ENCODE measurements at regions not wholly inside any gene's neighbourhood (a gene's known extent, or its start where the extent isn't known, plus 50 kb on each side); places are given as distances from the start of the nearest gene placed in this dataset.
"Not testable (repeated sequence)": the region's sequence is repeated elsewhere in the genome, so short reads cannot be mapped to it uniquely, and the experiment has no call there.

DNA sequence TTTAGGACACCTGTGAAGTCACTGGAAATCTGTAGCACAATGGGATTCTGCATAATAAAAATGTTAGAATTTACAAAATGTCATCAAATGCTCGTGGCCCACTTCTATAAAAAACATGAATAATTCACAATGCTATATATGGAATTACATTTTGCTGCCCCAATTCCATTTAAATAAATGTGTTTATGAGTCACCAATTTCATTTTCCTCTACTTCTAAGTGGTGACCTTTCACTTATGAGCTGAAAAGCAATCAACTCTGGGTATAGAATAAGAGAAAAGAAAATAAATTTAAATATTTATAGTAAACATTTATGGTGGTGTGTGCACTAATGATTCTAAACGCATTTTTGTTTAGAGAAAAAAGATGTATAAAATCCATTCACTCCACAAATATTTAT, 516.7 kb upstream of the MIR17HG start:
- TF ChIP-seq, protein P1, sequence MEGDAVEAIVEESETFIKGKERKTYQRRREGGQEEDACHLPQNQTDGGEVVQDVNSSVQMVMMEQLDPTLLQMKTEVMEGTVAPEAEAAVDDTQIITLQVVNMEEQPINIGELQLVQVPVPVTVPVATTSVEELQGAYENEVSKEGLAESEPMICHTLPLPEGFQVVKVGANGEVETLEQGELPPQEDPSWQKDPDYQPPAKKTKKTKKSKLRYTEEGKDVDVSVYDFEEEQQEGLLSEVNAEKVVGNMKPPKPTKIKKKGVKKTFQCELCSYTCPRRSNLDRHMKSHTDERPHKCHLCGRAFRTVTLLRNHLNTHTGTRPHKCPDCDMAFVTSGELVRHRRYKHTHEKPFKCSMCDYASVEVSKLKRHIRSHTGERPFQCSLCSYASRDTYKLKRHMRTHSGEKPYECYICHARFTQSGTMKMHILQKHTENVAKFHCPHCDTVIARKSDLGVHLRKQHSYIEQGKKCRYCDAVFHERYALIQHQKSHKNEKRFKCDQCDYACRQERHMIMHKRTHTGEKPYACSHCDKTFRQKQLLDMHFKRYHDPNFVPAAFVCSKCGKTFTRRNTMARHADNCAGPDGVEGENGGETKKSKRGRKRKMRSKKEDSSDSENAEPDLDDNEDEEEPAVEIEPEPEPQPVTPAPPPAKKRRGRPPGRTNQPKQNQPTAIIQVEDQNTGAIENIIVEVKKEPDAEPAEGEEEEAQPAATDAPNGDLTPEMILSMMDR (IDR thresholded peaks at IDR 0.05; ENCODE audit: extremely low read depth, missing control alignments), result no peak
- DNase-seq (ENCODE audit: low spot score), result no peak

DNA sequence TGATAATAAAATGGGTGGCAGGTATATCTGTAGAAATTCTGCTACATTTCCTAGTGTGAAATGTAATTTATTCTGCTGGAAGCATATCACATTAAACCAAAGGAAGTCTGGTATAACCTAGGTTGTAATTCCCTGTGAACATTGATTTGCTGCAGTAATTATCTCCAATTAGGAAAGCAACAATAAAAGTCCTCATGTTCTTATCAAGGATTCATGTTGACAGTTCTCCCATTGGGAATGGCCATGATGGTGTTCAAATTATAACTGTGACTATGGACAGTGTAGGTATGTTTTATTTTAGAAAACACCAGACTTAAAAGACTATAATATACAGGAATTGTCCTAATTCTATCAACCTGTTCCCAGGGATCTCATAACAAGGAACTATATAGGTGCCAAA, 513.5 kb upstream of the MIR17HG start:
- no peak for DNase-seq (ENCODE audit: low spot score)
- TF ChIP-seq, protein P1 (IDR thresholded peaks at IDR 0.05; ENCODE audit: extremely low read depth, missing control alignments), result no peak

GRCh38 chr13:90834700-90835099, 512.8 kb upstream of the MIR17HG start:
- TF ChIP-seq, protein P1 (IDR thresholded peaks at IDR 0.05; ENCODE audit: extremely low read depth, missing control alignments), result no peak
- no peak for DNase-seq (ENCODE audit: low spot score)

DNA sequence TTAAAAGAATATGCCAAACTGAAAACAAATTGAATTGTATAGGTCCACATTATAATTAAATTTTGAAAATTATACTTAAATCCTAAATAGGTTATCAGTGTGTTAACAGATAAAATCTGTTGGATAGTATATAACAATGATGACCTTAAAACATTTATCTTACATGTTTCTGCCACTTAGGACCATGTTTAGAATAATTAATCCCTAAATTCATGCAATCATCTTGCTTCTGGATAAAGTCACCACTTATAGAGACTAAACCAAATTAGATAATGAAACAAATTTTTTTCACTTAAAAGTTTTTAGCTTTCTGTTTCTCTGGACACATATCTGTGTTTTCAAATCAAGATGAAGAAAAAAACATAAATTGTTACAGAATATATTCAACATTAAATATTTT, 511.7 kb upstream of the MIR17HG start:
- DNase-seq (ENCODE audit: low spot score), result no peak

GRCh38 chr13:90838317-90838960, 509.0 kb upstream of the MIR17HG start:
- TF ChIP-seq, protein P1 (IDR thresholded peaks at IDR 0.05; ENCODE audit: extremely low read depth, missing control alignments), result no peak
- DNase-seq (ENCODE audit: low spot score), result no peak

More for the DNA sequence above, 511.7 kb upstream of the MIR17HG start:
- TF ChIP-seq, protein P1 (IDR thresholded peaks at IDR 0.05; ENCODE audit: extremely low read depth, missing control alignments), result no peak

DNA sequence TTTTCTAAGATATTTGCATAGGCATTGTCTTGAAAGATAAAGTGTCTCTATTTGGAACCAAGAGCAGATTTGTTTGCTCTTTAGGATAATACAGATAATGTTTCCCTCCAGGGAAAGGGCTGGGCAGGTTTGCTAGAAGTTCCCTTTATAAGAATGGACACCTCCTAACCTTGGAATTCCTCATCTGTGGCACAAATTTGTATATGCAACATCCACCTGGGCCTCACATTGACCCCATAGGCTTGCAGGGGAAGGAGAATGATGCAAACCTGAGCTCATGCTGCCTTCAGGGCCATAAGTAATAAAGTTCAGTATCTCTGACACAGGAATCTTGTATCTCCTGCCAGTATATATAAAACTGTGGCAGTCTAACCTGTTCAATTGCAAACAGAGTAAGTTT, 508.4 kb upstream of the MIR17HG start:
- DNase-seq (ENCODE audit: low spot score), result no peak
- TF ChIP-seq, protein P1 (IDR thresholded peaks at IDR 0.05; ENCODE audit: extremely low read depth, missing control alignments), result no peak

DNA sequence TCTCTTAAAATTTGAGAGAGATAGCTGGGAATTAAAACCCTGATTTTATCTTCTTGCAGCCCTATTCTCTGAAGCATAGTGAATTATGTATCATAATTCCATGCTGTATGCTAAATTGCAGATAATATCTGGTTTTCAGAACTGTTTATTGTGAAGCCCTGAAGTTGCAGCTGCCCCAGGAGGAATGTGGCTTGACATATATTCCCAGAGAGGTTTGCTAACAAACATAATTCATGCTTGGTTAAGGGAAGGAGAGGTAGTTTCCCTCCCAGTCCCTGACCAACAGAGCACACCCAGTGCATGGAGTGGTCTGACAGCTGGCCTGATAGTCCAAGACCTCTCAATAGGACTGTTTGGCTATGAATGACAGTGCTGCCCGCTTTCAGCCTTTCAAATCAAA, 500.6 kb upstream of the MIR17HG start:
- TF ChIP-seq, protein P1 (IDR thresholded peaks at IDR 0.05; ENCODE audit: extremely low read depth, missing control alignments), result no peak
- no peak for DNase-seq (ENCODE audit: low spot score)

- not testable (repeated sequence) for DNase-seq (ENCODE audit: low spot score)
These were observed 493.8 kb upstream of the MIR17HG start for GRCh38 chr13:90853666-90854065.
